NT2/D1 (cell line): ENCODE measurements at regions not wholly inside any gene's neighbourhood (a gene's known extent, or its start where the extent isn't known, plus 50 kb on each side); places are given as distances from the start of the nearest gene placed in this dataset.

Experiments
- YY1 ChIP-seq: IDR thresholded peaks from 2 replicates; pipeline ENCODE4 v1.6.1; 2011; ENCODE audit not compliant: insufficient read length, insufficient read depth
- ZNF274 ChIP-seq: IDR thresholded peaks from 2 replicates; pipeline ENCODE4 v1.6.1; 2011; ENCODE audit warnings: mild to moderate bottlenecking, low read depth, low read length

- no peak for TF ChIP-seq ZNF274
- TF ChIP-seq YY1, result no peak
These were observed 178.4 kb downstream of the BMP4 start for GRCh38 chr14:53778263-53778662.
